LNCaP clone FGC (cell line): ENCODE measurements at regions not wholly inside any gene's neighbourhood (a gene's known extent, or its start where the extent isn't known, plus 50 kb on each side); places are given as distances from the start of the nearest gene placed in this dataset.
"Not testable (repeated sequence)": the region's sequence is repeated elsewhere in the genome, so short reads cannot be mapped to it uniquely, and the experiment has no call there.

Experiments
- DNase-seq: peaks from one replicate; pipeline ENCODE4 v3.0.0-alpha.2; 2011; ENCODE audit warnings: low read depth
- H3K4me3 ChIP-seq: 2 replicates; pipeline ENCODE4 v1.5.1; 2011; ENCODE audit warnings: mild to moderate bottlenecking, low read depth, low read length, control low read depth
- CTCF ChIP-seq: IDR thresholded peaks from 2 replicates; pipeline ENCODE4 v1.5.1; 2012; ENCODE audit warnings: mild to moderate bottlenecking; ENCODE audit not compliant: control insufficient read depth, insufficient read depth; ENCODE audit errors: extremely low read depth

GRCh38 chr15:38112406-38112805 lies 140.2 kb upstream of the SPRED1 start:
- TF ChIP-seq CTCF, result no peak
- no peak for DNase-seq

GRCh38 chr15:38115121-38115520 lies 137.5 kb upstream of the SPRED1 start:
- H3K4me3 ChIP-seq, result no peak overlapping the region
- no peak for DNase-seq
- TF ChIP-seq CTCF, result no peak

More at GRCh38 chr15:38112406-38112805, 140.2 kb upstream of the SPRED1 start:
- H3K4me3 ChIP-seq, result no peak overlapping the region

- H3K4me3 ChIP-seq, result no peak overlapping the region
- no peak for TF ChIP-seq CTCF
Measured at GRCh38 chr15:38117781-38118180, 134.9 kb upstream of the SPRED1 start.

GRCh38 chr15:38119865-38120264 lies 132.8 kb upstream of the SPRED1 start:
- DNase-seq, H3K4me3 ChIP-seq: not testable (repeated sequence)

More at GRCh38 chr15:38117781-38118180, 134.9 kb upstream of the SPRED1 start:
- no peak for DNase-seq

- DNase-seq, result no peak
- TF ChIP-seq CTCF, result no peak
- H3K4me3 ChIP-seq, result no peak overlapping the region
Measured at GRCh38 chr15:38127306-38127771, 125.3 kb upstream of the SPRED1 start.

GRCh38 chr15:38128341-38128781 lies 124.3 kb upstream of the SPRED1 start:
- no peak for TF ChIP-seq CTCF
- no peak overlapping the region for H3K4me3 ChIP-seq
- no peak for DNase-seq

GRCh38 chr15:38128921-38129320 lies 123.7 kb upstream of the SPRED1 start:
- no peak for DNase-seq
- TF ChIP-seq CTCF, result no peak
- H3K4me3 ChIP-seq, result no peak overlapping the region
